ENCODE measurements at regions not wholly inside any gene's neighbourhood (a gene's known extent, or its start where the extent isn't known, plus 50 kb on each side); places are given as distances from the start of the nearest gene placed in this dataset.

DNA sequence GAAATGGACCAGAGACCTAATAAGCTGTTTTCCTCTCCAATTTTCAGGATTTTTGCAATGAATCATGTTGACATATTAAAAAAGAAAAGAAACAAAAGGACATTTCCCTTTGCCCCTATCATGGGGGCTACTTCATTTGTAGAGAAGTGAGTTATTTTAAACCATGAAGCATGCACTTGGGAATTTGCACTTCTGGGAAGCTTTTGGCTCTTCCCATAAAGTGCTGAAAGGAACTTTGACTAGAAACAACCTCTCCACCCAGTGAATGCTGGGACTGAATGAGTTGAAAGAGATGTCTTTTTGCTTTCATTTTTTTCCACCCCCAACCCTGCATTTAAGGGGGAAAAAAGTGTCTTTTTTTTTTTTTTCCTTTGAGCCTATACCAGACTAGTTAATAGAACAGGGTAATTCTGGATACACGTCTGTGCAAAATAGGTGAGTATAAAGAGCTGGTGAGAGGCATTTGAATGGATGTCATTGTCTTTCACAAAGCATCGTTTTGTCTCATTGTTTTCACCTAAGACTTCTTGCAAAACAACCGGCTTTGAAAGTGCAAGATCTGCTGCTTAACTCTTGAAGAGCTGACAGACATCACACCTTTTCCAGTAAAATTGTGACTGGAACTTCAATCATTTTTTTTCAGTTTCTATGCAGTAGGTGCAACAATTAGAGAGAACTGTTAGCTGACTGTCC, 138.7 kb upstream of the BACH2 start:
- no peak for DNase-seq

- DNase-seq = no peak
These were observed 137.5 kb upstream of the BACH2 start for GRCh38 chr6:90434094-90434493.

DNA sequence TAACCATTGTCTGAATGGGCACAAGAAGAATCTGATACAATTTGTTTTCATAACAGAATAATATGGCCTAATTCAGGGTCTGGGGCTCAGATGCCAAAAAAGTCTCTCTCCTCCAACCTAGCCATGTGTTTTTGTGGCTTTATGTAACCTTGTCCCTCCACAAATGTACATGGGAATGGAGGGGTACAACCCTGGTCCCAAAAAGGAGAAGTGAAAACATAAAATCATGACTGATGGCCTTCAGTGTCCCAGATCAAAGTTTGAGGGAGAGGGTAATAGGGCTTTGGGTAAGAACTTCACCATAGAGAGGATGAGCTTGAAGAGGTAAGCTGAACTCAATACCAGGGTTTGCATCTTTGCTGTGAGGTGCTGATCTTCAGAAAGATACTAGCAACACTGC, 136.3 kb upstream of the BACH2 start:
- no peak for DNase-seq

GRCh38 chr6:90432041-90432775, 135.6 kb upstream of the BACH2 start:
- DNase-seq = no peak

GRCh38 chr6:90431576-90431975, 134.9 kb upstream of the BACH2 start:
- DNase-seq = no peak

DNA sequence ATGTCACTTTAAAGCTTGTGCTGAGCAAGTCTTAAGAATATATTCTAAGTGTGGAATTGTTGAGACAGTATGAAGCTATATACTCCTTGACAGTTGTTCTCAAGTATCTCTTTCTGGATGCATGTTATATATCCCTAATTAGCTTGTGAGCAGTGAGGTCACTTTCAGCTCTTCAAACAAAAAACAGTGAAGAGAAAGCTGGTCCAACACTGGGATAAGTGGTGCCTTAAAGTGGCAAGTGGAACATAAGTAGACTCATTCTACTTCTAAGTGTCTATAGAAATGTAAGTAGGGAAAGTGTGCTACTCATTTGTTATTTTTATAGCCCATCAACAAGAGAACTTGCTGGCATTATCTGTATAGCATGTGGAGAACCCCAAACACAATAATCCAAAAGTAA, 133.1 kb upstream of the BACH2 start:
- DNase-seq = no peak

GRCh38 chr6:90428514-90428913, 131.9 kb upstream of the BACH2 start:
- no peak for DNase-seq

- DNase-seq = peak; percentile 36
These were observed 128.6 kb upstream of the BACH2 start for GRCh38 chr6:90425161-90425641.

GRCh38 chr6:90424580-90424979, 127.9 kb upstream of the BACH2 start:
- no peak for DNase-seq

GRCh38 chr6:90421666-90422065, 125.0 kb upstream of the BACH2 start:
- DNase-seq = no peak

DNA sequence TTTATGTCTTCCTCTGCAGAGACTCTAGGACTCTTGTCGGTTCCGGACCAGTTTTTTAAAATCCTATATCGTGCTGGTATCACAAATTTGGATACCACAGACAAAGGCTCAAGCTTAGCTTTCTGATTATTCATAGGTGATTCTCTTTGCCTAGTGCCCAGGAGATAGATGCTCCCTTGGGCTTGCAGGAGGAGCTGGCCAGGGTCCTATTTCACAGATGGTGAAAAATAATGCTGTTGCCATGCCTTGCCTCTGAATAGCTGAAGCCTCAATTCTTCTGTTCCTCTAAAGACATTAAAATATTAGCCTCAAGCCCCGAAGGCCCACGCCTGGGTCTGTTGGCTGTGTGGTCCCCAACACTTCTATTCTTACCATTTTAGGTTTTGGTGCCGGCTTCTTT, 123.9 kb upstream of the BACH2 start:
- no peak for DNase-seq

DNA sequence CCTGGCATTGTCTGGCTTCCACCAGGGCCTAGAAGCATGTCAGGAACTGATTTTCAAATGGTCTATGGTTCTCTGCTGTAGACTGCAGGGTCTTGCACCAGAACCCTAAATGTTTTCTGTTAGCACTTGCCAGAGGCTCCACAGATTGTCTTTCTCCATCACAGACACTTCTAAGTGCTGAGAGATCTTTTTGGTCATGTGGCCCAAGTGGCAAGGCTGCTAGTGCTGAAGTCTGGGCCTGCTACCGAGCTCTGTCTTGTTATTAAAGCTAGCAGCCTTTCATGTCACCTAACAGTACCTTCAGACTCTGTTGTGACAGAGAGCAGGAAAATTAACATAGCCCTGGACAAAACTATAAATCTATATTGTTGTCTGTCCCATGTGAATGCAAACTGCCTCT, 120.7 kb upstream of the BACH2 start:
- no peak for DNase-seq

GRCh38 chr6:90416322-90416721, 119.7 kb upstream of the BACH2 start:
- DNase-seq = no peak

DNA sequence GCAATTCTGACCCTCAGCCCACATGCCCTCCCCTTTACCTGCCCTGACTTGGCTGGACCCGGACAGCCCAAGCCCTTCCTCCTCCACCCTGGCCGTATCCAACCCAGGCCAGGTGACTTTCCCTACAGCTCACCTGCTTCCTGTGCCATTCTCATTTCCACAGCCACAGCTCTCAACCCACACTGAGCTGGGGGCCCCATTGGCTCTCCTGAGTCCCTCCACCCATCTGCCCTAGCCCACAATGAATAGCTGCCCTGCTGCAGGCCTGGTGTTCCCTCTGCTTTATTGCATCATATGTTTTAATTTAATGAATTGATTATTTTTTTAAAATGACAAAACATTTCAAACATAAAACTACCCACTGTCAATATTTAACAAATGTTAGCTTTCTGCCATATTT, 118.5 kb upstream of the BACH2 start:
- no peak for DNase-seq

- no peak for DNase-seq
These were observed 117.7 kb upstream of the BACH2 start for GRCh38 chr6:90414352-90414751.

GRCh38 chr6:90413867-90414266, 117.2 kb upstream of the BACH2 start:
- DNase-seq = peak; percentile 85

GRCh38 chr6:90413396-90413795, 116.8 kb upstream of the BACH2 start:
- DNase-seq = no peak

GRCh38 chr6:90412538-90413369, 116.1 kb upstream of the BACH2 start:
- DNase-seq = no peak

DNA sequence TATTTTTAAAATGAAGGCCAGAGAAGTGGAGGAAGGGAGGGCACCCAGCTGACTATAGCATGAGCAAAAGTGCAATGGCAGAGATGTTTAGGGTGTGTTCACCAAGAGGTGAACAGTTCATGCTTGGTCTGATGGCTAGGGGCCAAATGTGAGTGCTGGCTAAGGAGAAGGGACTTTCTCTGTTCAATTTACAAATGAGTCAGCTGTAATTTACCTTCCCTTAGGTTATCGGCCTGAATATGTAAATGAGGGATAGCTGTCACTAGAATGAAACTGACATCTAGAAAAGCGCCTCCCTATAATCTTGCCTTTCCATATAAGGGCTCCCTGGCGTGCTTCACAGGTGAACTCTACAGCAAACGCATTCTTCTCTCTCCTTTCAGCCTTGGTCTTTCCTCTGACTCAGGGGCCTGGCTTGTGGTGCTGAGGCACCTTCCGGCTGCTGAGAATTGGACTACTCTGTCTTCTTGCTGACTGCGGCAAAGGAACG, 114.7 kb upstream of the BACH2 start:
- peak; percentile 60 for DNase-seq

DNA sequence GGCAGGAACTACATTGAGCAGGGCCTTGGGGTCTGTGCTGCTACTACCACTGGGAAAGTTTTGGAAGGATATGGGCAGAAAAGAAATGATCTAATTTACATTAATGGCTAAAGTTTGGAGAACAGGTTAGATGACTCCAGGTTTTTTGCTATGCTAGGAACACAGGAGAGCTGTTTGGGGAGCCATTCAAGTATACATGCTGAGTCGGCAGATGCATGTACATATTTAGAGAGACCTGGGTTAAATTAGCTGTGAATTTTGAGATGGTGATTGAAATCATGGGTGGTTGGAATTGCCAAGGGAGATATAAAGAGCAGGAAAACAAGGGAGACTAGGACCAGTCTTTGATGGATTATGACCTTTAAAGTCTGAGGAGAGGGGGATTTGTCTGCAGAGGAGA, 113.1 kb upstream of the BACH2 start:
- no peak for DNase-seq

GRCh38 chr6:90406957-90407356, 110.3 kb upstream of the BACH2 start:
- DNase-seq = no peak

GRCh38 chr6:90406142-90406794, 109.6 kb upstream of the BACH2 start:
- DNase-seq = no peak

Data from central memory CD4-positive, alpha-beta T cell (primary cell).